Keratinocyte (primary cell): ENCODE measurements at regions not wholly inside any gene's neighbourhood (a gene's known extent, or its start where the extent isn't known, plus 50 kb on each side); places are given as distances from the start of the nearest gene placed in this dataset.
"Not testable (repeated sequence)": the region's sequence is repeated elsewhere in the genome, so short reads cannot be mapped to it uniquely, and the experiment has no call there.

ENCODE experiments used
- DNase-seq: peaks from one replicate; pipeline ENCODE4 v3.0.0-alpha.2; 2011; ENCODE audit warnings: low read depth, missing footprints, low spot score
- FAIRE-seq: peaks from 2 replicates; lab custom pipeline; 2011; peaks lifted over from hg19 to GRCh38; lab: Jason Lieb, UNC
- H2AFZ ChIP-seq: 2 replicates; pipeline ENCODE4 v1.6.0; 2012; ENCODE audit warnings: low read length, control low read depth, inconsistent platforms; ENCODE audit not compliant: control insufficient read depth
- H3K27ac ChIP-seq: 2 replicates; pipeline ENCODE4 v1.5.1; 2011; ENCODE audit warnings: low read length; ENCODE audit not compliant: control insufficient read depth, insufficient read depth
- H3K27me3 ChIP-seq: 3 replicates; pipeline ENCODE4 v1.6.0; 2011; ENCODE audit warnings: low read length; ENCODE audit not compliant: control insufficient read depth, insufficient read depth; ENCODE audit errors: extremely low read depth
- H3K36me3 ChIP-seq, 2 experiments: 2 replicates in 1 of 2; 3 replicates in 1 of 2; pipeline ENCODE4 v1.5.1; 2011; ENCODE audit warnings: low read length in 2 of 2, mild to moderate bottlenecking in 1 of 2; ENCODE audit not compliant: control insufficient read depth in 2 of 2, insufficient read depth in 2 of 2; ENCODE audit errors: extremely low read depth in 1 of 2
- H3K4me1 ChIP-seq: 3 replicates; pipeline ENCODE4 v1.5.1; 2011; ENCODE audit warnings: low read length; ENCODE audit not compliant: control insufficient read depth, insufficient read depth; ENCODE audit errors: extremely low read depth
- H3K4me2 ChIP-seq: 3 replicates; pipeline ENCODE4 v1.6.0; 2011; ENCODE audit warnings: low read depth, low read length; ENCODE audit not compliant: control insufficient read depth, insufficient read depth; ENCODE audit errors: extremely low read depth
- H3K4me3 ChIP-seq, 3 experiments: fragments of 200-600 bp in 1 of 3; sonication (generic) in 1 of 3; 2 replicates in 2 of 3; 3 replicates in 1 of 3; pipeline ENCODE4 v1.5.1; 2011 to 2016; ENCODE audit warnings: low read length in 3 of 3, mild to moderate bottlenecking in 3 of 3, control low read depth in 2 of 3, inconsistent platforms in 1 of 3, low read depth in 1 of 3, mixed read lengths in 1 of 3, mixed run types in 1 of 3, moderate library complexity in 1 of 3; ENCODE audit not compliant: control insufficient read depth in 2 of 3, insufficient read depth in 2 of 3; ENCODE audit errors: extremely low read depth in 1 of 3
- H3K79me2 ChIP-seq: 2 replicates; pipeline ENCODE4 v1.6.0; 2012; ENCODE audit warnings: low read length; ENCODE audit not compliant: control insufficient read depth, insufficient read depth
- H3K9ac ChIP-seq: 3 replicates; pipeline ENCODE4 v1.6.0; 2011; ENCODE audit warnings: low read length; ENCODE audit not compliant: control insufficient read depth, insufficient read depth; ENCODE audit errors: extremely low read depth
- H3K9me1 ChIP-seq: 3 replicates; pipeline ENCODE4 v1.6.0; 2011; ENCODE audit warnings: low read length; ENCODE audit not compliant: control insufficient read depth, insufficient read depth; ENCODE audit errors: extremely low read depth
- H3K9me3 ChIP-seq: 2 replicates; pipeline ENCODE4 v1.5.1; 2012; ENCODE audit warnings: low read depth, low read length; ENCODE audit not compliant: control insufficient read depth
- H4K20me1 ChIP-seq: 3 replicates; pipeline ENCODE4 v1.6.0; 2011; ENCODE audit warnings: low read length; ENCODE audit not compliant: control insufficient read depth, insufficient read depth; ENCODE audit errors: extremely low read depth
- dilution Hi-C: fragments of 300-500 bp; cut with MboI; formaldehyde crosslinking; loops from one replicate; pipeline ENCODE4 v1.7.0; 2020; ENCODE audit warnings: low sequenced_read_pairs; ENCODE audit not compliant: extremely low pct_ligation_motif_present

DNA sequence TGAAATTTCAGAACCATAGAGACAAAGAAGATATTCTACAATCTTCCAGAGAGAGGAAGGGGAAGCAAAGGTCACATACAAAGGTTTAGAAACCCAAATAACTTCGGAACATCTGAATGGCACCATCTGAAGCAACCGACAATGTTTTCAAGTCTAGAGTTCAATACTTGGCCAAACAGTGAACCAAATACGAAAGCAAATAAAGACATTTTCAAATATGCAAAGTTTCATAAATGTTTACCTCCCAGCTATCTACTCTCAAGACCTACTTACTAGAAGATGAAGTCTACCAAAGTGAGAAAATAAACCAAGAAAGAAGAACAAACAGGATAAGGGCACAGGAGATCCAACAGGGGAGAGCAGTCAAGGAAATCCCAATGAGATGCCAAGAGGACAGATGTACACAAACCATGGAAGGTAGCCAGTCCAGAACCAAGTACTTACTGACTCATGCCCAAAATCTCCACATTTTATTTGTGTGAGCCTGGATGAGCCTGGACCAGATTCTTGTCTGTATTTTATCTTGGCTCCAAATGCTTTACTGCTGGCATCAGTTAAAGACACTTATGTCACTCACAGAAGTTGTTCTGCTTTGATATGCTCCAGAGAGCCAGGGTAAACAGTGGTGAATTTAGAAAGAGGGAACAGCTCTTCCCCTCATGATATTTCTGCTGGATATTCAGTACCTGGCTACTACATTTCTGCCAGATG, 173.3 kb downstream of the AVL9 start:
- H4K20me1 ChIP-seq, dilution Hi-C loops, H3K9ac ChIP-seq, H3K36me3 ChIP-seq, DNase-seq, H3K9me3 ChIP-seq, H3K27me3 ChIP-seq, H3K9me1 ChIP-seq, H3K79me2 ChIP-seq: not testable (repeated sequence)
- peak; percentile 83 for FAIRE-seq
- H3K27ac ChIP-seq: peak overlapping the region; percentile 79
- H3K4me2 ChIP-seq: peak overlapping the region; percentile 69
- H3K4me1 ChIP-seq: peaks cover 19% of the 10 kb centered on the region
- H2AFZ ChIP-seq: peak overlapping the region; percentile 56
- peak overlapping the region in 1 of 3 experiments; percentile 14 for H3K4me3 ChIP-seq

DNA sequence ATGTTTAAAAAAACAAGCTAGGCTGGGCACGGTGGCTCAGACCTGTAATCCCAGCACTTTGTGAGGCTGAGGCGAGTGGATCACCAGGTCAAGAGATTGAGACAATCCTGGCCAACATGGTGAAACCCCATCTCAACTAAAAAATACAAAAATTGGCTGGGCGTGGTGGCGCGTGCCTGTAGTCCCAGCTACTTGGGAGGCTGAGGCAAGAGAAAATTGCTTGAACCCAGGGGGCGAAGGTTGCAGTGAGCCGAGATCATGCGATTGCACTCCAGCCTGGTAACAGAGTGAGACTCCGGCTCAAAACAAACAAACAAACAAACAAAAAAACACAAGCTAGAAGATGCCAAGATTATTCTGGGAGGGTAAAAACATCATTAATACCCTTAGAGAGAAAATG, 172.3 kb downstream of the AVL9 start:
- H3K9ac ChIP-seq: not testable (repeated sequence)

DNA sequence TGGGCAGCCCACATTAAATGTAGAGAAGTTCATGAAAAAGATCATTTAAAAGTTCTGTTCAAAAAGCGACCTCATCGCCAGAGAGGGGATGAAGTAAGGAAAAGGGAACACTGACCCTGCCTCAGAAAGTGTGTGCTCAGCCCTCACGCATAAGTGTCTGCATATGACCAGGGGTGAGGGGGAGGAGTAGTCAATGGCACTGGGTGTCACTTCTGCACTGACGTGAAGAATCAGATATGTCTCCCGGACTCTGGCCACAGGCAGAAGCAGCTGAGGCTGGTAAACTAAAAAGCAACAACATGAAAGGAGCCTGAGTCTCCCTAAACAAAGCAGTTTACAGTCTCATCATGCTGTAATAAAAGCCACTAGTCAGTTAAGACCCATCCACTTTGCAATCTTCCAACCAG, 168.5 kb downstream of the AVL9 start:
- H3K79me2 ChIP-seq, dilution Hi-C loops, H4K20me1 ChIP-seq, H3K9ac ChIP-seq, H3K36me3 ChIP-seq, FAIRE-seq, H3K4me1 ChIP-seq, H3K9me3 ChIP-seq, H3K27ac ChIP-seq, H3K4me2 ChIP-seq, H3K9me1 ChIP-seq, DNase-seq, H3K4me3 ChIP-seq, H2AFZ ChIP-seq, H3K27me3 ChIP-seq: not testable (repeated sequence)

More for the DNA sequence above, 172.3 kb downstream of the AVL9 start:
- H4K20me1 ChIP-seq, FAIRE-seq, H2AFZ ChIP-seq, H3K36me3 ChIP-seq, H3K4me3 ChIP-seq, H3K9me1 ChIP-seq, H3K9me3 ChIP-seq, dilution Hi-C loops, H3K27me3 ChIP-seq, H3K27ac ChIP-seq, DNase-seq, H3K4me2 ChIP-seq, H3K79me2 ChIP-seq: not testable (repeated sequence)
- peaks cover 19% of the 10 kb centered on the region for H3K4me1 ChIP-seq

DNA sequence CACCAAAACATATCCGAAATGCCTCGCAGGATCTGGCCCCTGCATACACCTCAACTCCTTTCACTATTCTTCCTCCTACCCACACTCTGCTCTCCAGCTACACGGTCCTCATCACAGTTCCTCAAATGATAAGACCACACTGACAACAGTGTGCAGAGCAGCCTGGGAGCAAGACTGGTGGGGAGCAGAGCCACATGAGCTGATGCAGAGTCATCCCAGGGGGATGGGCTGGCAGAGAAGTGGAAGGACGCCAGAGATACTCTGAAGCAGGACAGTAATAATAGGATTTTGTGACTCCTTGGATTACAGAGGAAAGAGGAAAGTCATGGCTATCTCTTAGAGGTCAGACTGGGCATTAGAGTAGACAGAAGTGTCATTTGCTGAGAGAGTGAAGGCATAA, 167.2 kb downstream of the AVL9 start:
- DNase-seq, H3K36me3 ChIP-seq, H4K20me1 ChIP-seq, H3K4me1 ChIP-seq, H3K4me2 ChIP-seq, H3K27me3 ChIP-seq, H3K9ac ChIP-seq, H2AFZ ChIP-seq, dilution Hi-C loops, H3K79me2 ChIP-seq, H3K9me3 ChIP-seq, H3K4me3 ChIP-seq, H3K9me1 ChIP-seq, H3K27ac ChIP-seq, FAIRE-seq: not testable (repeated sequence)
